Neural progenitor cell (in vitro differentiated cells): ENCODE measurements at regions not wholly inside any gene's neighbourhood (a gene's known extent, or its start where the extent isn't known, plus 50 kb on each side); places are given as distances from the start of the nearest gene placed in this dataset.

ENCODE experiments used
- EZH2 ChIP-seq: fragments of 200-600 bp; sonication (generic); IDR thresholded peaks from 2 replicates; pipeline ENCODE4 v1.6.1; 2017; ENCODE audit warnings: antibody characterized with exemption, mild to moderate bottlenecking, moderate library complexity
- EZH2phosphoT487 ChIP-seq: fragments of 200-600 bp; sonication (generic); IDR thresholded peaks from 2 replicates; pipeline ENCODE4 v1.6.1; 2017; ENCODE audit warnings: antibody characterized with exemption
- TF ChIP-seq, protein P1 (sequence below): fragments of 200-600 bp; sonication (generic); IDR thresholded peaks from 2 replicates; pipeline ENCODE4 v1.5.1; 2017; ENCODE audit warnings: antibody characterized with exemption, mild to moderate bottlenecking

DNA sequence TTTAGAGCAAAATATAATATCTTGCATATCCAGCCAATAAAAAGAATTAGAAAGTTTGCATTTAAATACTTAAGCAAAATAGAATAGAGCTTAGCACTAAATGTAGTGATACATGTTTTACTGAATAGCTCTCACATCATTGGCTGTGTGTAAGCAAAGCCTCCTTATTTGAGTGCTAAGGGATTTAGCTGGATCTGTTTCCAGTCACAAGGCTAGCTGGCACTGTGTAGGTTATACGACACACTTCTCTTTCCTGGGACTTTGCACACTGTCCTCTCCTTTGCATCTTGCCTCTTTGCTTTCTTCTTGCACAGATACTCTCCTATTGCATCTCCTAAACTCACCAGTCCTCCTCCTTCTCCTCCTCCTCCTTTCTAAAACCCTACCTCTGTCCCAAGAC, 423.8 kb downstream of the KLF5 start:
- TF ChIP-seq, protein P1, sequence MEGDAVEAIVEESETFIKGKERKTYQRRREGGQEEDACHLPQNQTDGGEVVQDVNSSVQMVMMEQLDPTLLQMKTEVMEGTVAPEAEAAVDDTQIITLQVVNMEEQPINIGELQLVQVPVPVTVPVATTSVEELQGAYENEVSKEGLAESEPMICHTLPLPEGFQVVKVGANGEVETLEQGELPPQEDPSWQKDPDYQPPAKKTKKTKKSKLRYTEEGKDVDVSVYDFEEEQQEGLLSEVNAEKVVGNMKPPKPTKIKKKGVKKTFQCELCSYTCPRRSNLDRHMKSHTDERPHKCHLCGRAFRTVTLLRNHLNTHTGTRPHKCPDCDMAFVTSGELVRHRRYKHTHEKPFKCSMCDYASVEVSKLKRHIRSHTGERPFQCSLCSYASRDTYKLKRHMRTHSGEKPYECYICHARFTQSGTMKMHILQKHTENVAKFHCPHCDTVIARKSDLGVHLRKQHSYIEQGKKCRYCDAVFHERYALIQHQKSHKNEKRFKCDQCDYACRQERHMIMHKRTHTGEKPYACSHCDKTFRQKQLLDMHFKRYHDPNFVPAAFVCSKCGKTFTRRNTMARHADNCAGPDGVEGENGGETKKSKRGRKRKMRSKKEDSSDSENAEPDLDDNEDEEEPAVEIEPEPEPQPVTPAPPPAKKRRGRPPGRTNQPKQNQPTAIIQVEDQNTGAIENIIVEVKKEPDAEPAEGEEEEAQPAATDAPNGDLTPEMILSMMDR, result no peak
- TF ChIP-seq EZH2, result no peak
- no peak for TF ChIP-seq EZH2phosphoT487
